ENCODE measurements at regions not wholly inside any gene's neighbourhood (a gene's known extent, or its start where the extent isn't known, plus 50 kb on each side); places are given as distances from the start of the nearest gene placed in this dataset.

GRCh38 chr2:108067820-108068405, 81.6 kb downstream of the SLC5A7 start:
- H3K36me3 ChIP-seq (replicated peaks; ENCODE audit: insufficient read depth, low read length): no peaks in the 10 kb centered on the region
- no peaks in the 10 kb centered on the region for H3K4me1 ChIP-seq (ENCODE audit: low read length)
- no peak overlapping the region for H3K4me3 ChIP-seq (ENCODE audit: low read length)
- no peak overlapping the region for H3K4me2 ChIP-seq (ENCODE audit: low read depth, low read length)
- no peaks in the 10 kb centered on the region for H3K9me3 ChIP-seq (replicated peaks; ENCODE audit: insufficient read depth, low read length)
- no peaks in the 10 kb centered on the region for H4K20me1 ChIP-seq (ENCODE audit: insufficient read depth, low read length)
- no peaks in the 10 kb centered on the region for H3F3A ChIP-seq (ENCODE audit: insufficient read depth, low read length)
- DNase-seq: no peak
- TF ChIP-seq EZH2 (optimal IDR thresholded peaks at IDR 0.05; ENCODE audit: low read depth, low read length) (no peak), EZH2phosphoT487 (IDR thresholded peaks at IDR 0.05; ENCODE audit: low read length) (no peak)
- TF ChIP-seq, protein P1, sequence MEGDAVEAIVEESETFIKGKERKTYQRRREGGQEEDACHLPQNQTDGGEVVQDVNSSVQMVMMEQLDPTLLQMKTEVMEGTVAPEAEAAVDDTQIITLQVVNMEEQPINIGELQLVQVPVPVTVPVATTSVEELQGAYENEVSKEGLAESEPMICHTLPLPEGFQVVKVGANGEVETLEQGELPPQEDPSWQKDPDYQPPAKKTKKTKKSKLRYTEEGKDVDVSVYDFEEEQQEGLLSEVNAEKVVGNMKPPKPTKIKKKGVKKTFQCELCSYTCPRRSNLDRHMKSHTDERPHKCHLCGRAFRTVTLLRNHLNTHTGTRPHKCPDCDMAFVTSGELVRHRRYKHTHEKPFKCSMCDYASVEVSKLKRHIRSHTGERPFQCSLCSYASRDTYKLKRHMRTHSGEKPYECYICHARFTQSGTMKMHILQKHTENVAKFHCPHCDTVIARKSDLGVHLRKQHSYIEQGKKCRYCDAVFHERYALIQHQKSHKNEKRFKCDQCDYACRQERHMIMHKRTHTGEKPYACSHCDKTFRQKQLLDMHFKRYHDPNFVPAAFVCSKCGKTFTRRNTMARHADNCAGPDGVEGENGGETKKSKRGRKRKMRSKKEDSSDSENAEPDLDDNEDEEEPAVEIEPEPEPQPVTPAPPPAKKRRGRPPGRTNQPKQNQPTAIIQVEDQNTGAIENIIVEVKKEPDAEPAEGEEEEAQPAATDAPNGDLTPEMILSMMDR (IDR thresholded peaks at IDR 0.05; ENCODE audit: low read length): no peak
- H3K27ac ChIP-seq (ENCODE audit: low read length): no peak overlapping the region
- no peaks in the 10 kb centered on the region for H3K9me2 ChIP-seq (replicated peaks; ENCODE audit: insufficient read depth, low read length)
- no peak overlapping the region for H3K9ac ChIP-seq (ENCODE audit: low read length)
- no peak overlapping the region for H2AFZ ChIP-seq (ENCODE audit: low read length)
- no peaks in the 10 kb centered on the region for H3K27me3 ChIP-seq (replicated peaks; ENCODE audit: insufficient read depth, low read length)
- H3K79me2 ChIP-seq (ENCODE audit: low read length): no peaks in the 10 kb centered on the region

GRCh38 chr2:108069515-108070310, 83.4 kb downstream of the SLC5A7 start:
- Histone ChIP-seq H3K36me3 (replicated peaks; ENCODE audit: insufficient read depth, low read length) (no peaks in the 10 kb centered on the region), H3K9me2 (replicated peaks; ENCODE audit: insufficient read depth, low read length) (no peaks in the 10 kb centered on the region), H3K27ac (ENCODE audit: low read length) (no peak overlapping the region), H3K9ac (ENCODE audit: low read length) (no peak overlapping the region), H4K20me1 (ENCODE audit: insufficient read depth, low read length) (no peaks in the 10 kb centered on the region), H3K9me3 (replicated peaks; ENCODE audit: insufficient read depth, low read length) (no peaks in the 10 kb centered on the region), H2AFZ (ENCODE audit: low read length) (no peak overlapping the region), H3K27me3 (replicated peaks; ENCODE audit: insufficient read depth, low read length) (no peaks in the 10 kb centered on the region), H3K4me2 (ENCODE audit: low read depth, low read length) (no peak overlapping the region), H3F3A (ENCODE audit: insufficient read depth, low read length) (no peaks in the 10 kb centered on the region), H3K4me1 (ENCODE audit: low read length) (no peaks in the 10 kb centered on the region), H3K4me3 (ENCODE audit: low read length) (no peak overlapping the region), H3K79me2 (ENCODE audit: low read length) (no peaks in the 10 kb centered on the region)
- TF ChIP-seq, protein P1 (IDR thresholded peaks at IDR 0.05; ENCODE audit: low read length): no peak
- TF ChIP-seq EZH2phosphoT487 (IDR thresholded peaks at IDR 0.05; ENCODE audit: low read length) (no peak), EZH2 (optimal IDR thresholded peaks at IDR 0.05; ENCODE audit: low read depth, low read length) (no peak)
- no peak for DNase-seq

DNA sequence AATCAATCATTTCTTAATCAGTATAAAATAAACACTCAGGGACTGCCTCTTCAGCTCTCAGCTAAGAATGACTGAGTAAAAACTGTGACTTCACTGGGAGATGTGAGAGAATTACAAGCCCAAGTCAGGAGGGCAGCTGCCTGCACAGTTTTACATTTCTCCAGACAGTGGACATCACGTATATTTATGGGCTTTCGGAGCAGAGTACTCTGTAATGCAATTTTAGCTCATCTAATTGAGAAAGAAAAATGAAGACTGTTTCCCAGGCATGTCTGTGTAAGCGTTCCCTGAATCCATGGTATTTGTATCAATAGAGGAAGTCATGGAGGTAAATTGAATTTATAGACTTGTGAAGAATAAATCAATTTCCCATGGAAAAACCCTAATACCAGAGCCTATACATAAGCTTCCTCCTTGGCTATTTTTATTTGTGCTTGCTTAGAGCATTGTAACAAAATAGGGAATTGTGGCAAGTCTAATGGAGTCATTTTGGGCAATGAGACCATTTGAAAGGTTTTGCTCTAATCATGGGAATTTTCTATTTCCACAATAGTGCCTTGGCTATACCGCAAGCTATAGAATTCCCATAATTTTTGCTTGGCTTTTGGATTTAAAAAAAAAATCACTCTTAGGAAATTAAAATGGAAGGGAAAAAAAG, 87.2 kb downstream of the SLC5A7 start:
- no peak overlapping the region for H3K9ac ChIP-seq (ENCODE audit: low read length)
- H3K4me2 ChIP-seq (ENCODE audit: low read depth, low read length): no peak overlapping the region
- H4K20me1 ChIP-seq (ENCODE audit: insufficient read depth, low read length): no peaks in the 10 kb centered on the region
- H3K27me3 ChIP-seq (replicated peaks; ENCODE audit: insufficient read depth, low read length): no peaks in the 10 kb centered on the region
- TF ChIP-seq EZH2 (optimal IDR thresholded peaks at IDR 0.05; ENCODE audit: low read depth, low read length) (no peak), EZH2phosphoT487 (IDR thresholded peaks at IDR 0.05; ENCODE audit: low read length) (no peak)
- TF ChIP-seq, protein P1 (IDR thresholded peaks at IDR 0.05; ENCODE audit: low read length): no peak
- H3K4me3 ChIP-seq (ENCODE audit: low read length): no peak overlapping the region
- H3K4me1 ChIP-seq (ENCODE audit: low read length): no peaks in the 10 kb centered on the region
- H3K27ac ChIP-seq (ENCODE audit: low read length): no peak overlapping the region
- no peak overlapping the region for H2AFZ ChIP-seq (ENCODE audit: low read length)
- no peaks in the 10 kb centered on the region for H3K9me3 ChIP-seq (replicated peaks; ENCODE audit: insufficient read depth, low read length)
- no peak for DNase-seq
- H3K9me2 ChIP-seq (replicated peaks; ENCODE audit: insufficient read depth, low read length): no peaks in the 10 kb centered on the region
- no peaks in the 10 kb centered on the region for H3K36me3 ChIP-seq (replicated peaks; ENCODE audit: insufficient read depth, low read length)
- H3K79me2 ChIP-seq (ENCODE audit: low read length): no peaks in the 10 kb centered on the region
- H3F3A ChIP-seq (ENCODE audit: insufficient read depth, low read length): no peaks in the 10 kb centered on the region

All from MM.1S (cell line).